Activated CD4-positive, alpha-beta T cell treated with anti-CD3 and anti-CD28 coated beads for 1 hour (primary cell): ENCODE measurements at regions not wholly inside any gene's neighbourhood (a gene's known extent, or its start where the extent isn't known, plus 50 kb on each side); places are given as distances from the start of the nearest gene placed in this dataset.

ENCODE experiments used
- DNase-seq: peaks from one replicate; pipeline ENCODE4 v3.0.0-alpha.2; 2020

DNA sequence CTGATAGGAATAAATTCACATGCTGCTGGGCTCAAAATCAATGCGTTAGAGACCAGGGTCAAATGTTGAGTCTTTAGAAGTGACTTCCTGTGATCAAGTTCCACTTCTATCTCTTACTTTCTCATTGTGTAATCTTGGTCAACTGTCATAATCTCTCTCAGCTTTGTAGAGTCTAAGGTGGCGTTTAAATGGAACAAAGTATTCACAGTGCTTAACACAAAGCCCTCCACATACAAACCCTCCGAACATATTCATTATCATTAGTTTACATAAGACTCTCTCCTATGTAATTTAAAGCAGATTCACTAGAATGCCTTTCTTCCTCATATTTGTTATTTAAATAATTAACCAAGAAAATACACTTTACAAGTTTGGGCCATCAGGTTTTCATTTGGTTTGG lies 1044.1 kb downstream of the EFNB2 start:
- no peak for DNase-seq

DNA sequence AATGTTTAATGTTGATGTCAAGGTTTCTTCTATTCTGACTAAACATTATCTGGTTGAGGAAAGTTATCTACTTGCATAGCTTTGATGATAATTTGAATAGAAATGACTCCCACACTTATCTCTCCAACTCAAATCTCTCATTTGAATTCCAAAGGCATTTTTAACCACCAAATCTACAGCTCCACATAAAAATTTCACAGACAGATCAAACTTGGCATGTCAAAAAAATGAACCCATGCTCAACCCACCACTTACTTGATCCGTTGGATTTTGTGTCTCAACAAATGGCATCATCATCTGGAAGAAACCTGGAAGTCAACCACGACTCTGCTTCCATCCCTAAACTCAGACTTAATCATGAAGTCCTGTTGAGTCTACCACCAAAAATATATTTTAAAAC lies 1050.4 kb downstream of the EFNB2 start:
- DNase-seq = no peak

DNA sequence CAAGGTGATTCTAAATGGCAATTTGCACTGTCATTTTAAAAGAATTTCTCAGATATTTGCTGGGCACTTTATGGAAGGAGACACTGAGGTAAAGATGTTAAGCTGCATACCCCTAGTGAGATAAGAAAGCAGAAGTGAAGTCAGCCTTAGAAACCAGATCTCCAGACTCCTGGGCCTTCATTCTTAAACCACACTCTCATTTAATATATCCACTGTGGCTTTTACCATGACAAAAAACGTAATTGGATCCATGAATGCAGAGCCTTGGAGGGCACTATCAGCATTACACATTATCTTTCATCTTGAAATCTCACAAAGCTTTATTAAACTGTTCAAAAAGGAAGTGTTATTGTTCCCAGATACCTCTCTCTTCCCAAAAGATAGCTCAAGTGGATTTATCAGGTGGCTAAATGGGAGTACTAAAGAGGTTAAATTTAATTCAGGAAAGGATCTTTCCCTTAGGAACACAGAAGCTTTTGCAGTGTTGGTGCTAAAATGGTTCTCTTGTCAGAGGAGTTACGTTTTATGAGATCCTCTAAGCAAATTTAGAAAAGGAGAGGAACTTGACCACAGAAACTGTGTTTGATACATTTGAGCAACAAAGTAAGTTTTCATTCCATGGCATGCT lies 1060.4 kb downstream of the EFNB2 start:
- no peak for DNase-seq

DNA sequence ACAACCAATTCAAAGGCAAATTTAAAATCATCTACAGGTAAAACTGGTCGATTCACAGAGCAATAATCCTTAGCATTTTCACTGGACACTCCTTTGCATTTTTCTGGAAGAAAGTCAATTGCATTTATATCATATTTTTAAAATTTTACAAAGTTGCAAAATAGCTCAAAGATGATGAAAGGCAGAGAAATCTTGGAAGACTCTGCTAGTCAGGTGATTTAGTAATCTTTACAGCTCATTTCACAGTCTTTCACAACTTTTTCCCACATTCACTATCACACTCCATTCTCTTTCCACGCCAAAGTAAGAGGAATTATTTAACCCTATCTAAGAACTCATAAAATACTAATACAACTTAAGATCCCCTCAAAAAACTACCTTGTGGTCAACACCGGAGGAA lies 1063.8 kb downstream of the EFNB2 start:
- DNase-seq = no peak

DNA sequence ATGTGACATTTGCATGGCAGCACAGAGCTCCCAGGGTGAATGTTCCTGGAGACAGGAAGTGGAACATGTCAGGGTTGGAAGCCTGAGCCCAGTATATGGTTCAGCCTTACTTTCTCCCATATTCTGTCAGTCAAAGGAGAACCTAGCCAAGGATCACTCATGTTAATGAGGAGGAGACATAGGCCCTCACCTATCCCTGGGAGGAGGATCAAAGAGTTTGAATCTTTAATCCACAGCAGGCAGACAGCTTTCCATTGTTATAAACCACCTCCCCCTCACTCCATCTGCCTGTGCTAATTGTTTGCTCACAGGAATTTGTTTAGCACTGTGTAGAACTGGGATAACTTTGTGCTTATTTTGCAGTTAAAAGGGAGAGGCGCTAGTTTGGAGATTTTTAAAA lies 1069.1 kb downstream of the EFNB2 start:
- no peak for DNase-seq

DNA sequence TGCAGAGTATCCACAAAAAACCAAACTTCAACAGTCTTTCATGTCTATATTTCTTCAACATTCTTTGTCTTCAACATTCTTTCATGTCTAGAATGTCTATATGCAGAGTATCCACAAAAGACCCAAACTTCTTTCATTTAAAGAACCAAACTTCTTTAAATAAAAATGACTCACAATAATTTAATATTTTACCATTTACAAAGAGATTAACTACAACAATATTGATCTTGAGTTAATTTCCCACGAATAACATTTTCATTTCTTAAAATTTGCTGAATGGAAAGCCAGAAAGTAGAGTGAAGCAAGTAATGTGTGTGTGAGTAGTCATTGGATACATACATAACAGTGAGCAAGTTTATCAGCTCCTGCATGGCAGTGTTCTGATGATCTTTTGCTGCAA lies 1069.7 kb downstream of the EFNB2 start, which contains the start of gene DAOA:
Gene DAOA (plus strand): TSS at position 301 of the 400 bp plus-strand sequence.
- DNase-seq = no peak

DNA sequence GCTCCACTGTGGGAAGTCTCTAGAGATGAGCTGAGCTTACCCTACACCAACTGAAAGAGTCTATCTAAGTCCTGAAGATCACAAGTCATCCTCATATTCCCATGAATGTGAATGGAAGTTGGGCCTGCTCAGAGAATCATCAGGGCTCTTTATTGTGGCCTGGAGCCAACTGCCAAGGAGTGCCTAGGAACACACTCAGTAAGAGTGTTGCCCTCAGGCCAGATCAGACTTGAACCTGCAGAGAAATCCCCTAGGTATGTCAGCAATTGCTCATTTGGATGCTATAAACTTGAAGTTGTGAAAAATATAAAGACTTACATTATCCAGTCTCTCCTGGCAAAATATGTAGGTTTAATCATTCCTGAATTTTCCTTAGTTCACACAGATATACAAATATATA lies 1070.2 kb downstream of the EFNB2 start:
- no peak for DNase-seq

DNA sequence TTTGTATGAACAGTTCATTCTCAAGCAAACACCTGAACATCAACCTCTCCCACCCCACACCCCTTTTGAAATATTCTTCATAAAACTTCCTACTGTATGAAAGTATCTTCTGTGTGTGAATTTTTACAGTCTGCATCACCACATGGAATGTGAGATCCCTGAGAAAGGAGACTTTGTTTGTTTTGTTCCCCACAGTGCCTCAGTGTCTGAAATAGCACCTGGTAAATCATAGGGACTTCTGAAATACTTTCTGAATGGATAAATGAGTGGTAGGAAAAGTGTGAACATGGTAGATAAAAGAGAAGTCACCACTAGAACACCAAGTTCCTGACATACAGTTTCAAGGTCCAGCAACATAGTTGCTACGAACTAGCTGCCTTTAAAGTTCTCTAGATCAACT lies 1071.2 kb downstream of the EFNB2 start:
- no peak for DNase-seq

DNA sequence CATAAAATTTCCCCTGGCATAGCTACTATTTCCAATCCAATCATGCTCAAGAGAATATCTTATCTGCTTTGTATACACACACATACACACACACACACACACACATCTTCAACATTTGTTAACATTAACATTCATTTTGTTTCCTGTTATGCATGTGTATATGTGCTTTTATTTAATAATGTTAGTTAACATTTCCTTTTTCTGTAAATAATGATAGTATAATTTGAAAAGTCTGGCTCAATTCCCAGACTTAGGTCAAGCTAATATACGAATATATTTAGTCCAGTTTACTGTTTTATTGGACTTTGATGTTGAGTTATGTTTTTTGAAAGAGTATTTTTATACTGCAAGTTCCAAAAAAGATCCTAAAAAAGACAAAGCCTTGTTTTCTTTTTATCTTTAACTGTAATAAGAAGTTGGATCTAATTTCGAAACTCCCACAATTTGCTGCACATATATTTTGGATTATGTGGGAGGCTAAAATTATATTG lies 1072.4 kb downstream of the EFNB2 start:
- no peak for DNase-seq

DNA sequence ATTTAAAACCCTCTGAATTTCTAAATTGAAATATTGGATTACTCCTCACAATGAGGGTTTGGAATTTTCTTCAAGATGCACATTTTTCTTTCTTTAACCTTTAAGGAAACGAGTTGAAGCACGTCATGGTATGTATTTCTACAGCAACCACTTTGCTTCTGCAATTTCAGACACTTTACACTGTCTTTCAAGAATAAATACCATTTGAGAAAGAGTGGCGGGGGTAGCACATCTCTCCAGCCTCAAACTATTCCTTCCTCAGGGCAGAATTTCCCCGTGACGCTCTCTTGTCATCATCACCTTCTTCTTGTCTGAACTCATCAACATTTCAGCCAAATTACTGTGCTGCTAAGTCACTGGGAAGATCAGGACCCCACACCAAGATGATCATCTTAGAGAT lies 1073.4 kb downstream of the EFNB2 start:
- no peak for DNase-seq

DNA sequence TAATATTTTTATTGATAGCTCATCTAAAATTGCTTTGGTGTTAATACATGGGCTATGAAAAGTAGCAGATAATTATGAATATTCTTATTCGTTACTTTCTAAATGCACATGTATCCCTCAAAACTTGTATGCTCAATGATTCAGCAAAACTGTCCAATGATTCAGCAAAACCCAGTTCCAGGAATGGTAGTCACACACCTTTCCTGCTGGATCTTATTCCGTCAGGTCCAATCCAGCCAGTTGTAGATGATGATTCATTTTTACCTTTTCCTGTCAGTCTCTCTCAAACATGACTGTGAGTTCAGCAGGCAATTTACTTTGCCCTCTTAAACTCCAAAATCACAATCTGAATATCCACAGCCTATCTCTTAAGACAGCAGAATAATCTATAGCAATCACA lies 1082.6 kb downstream of the EFNB2 start:
- no peak for DNase-seq

DNA sequence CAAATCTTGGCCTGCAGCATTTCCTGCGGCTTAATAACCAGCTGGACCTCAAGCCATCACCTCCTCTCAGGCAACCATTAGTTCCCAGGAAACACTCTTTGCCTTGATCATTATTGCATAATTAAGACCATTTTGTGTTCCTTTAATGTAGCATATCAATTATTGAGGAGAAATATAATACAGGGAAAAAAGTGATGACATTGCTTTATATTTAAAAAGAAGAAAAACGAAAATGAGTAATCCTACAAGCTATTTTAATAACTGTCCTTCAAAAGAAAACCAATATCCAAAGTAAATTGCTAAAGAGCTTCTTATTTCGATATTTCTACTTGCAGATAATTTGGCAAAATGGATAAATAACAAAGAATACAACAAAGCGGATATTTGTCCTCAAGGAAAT lies 1084.7 kb downstream of the EFNB2 start:
- no peak for DNase-seq

DNA sequence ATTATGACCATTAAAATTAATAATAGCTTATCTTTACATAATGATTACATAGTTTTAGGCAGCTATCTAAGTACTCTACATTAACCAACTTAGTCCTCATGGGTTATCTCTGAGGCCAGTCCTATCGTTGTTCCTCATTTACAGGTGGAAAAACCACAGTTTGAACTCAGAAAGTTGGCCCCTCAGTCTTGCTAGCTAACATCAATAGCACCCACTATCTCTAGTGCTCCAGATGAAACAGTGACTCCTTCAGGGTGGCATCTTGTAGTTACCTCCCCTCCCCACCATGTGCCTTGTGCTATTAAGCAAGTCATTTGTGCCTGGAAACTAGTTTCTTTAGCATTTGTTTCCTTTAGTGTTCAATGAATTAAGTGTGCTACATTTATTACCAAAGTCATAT lies 1086.7 kb downstream of the EFNB2 start:
- no peak for DNase-seq

DNA sequence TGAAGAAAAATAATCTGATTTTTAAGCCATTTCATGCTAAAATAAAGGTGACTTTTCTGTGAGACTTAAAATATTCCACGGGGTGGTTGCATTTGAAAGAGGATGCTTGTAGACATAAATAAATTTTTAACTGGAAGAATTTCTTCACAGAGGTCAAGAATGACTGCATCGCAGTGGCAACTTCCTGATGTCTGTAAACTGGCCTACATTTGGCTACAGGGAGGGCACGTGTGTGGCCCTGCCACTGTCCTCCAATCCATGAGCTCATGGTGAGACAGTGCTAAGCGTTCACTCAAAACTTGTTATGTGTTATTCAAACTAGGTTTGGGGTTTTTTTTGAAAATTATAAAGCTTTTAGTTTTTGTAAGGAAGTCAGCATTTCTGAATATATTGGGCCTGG lies 1089.3 kb downstream of the EFNB2 start:
- no peak for DNase-seq

DNA sequence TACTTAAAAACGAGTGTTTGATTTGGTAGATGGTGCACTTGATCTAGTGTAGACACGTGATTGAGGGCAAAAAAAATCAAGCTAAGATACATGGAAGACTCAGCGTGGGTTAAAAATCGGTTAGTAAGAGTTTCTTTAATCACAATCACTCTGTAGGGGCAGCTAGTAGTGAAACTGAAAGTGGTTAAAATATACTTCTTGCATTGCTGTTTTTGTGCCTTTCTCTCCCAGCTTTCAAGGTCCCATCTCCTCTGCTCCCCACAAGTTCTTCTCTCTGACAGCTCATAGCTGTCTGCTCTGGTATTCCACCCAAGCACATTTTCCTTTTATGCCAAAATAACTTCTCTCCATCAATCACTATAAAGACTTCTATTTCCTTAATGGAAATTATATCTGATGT lies 1089.7 kb downstream of the EFNB2 start:
- no peak for DNase-seq

DNA sequence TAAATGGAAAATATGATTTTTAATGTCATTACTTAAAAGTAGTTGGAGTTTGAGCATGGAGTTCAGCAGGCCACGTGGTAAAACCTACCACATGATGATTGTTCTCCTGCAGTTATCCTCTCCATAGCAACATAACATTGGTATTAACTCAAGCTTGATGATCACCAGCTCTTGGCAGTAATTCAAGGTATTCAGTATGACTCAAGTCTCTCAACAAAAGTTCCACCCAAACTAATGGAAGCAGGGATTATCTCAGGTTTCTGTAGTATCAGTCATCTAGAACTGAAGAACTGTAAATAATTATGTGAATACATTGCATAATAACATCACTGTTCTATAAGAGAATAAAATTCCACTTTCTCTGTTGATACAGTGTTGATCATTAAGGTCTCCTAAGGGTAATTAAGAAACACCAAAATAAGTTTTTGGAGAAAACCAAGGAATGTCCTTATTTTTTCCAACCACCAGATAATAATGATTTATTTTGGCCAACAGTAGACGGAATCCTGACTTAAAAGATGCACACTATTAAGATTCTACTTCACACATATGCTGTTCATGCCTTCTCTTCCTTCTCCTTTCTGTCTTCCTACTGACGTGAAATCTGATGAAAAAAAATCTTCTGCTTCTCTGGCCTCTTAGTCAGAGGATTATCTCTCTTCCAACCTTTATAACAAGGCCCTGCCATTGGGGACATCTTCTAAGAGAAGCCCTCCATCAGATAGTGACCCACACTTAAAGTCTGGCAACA lies 1092.3 kb downstream of the EFNB2 start:
- no peak for DNase-seq

DNA sequence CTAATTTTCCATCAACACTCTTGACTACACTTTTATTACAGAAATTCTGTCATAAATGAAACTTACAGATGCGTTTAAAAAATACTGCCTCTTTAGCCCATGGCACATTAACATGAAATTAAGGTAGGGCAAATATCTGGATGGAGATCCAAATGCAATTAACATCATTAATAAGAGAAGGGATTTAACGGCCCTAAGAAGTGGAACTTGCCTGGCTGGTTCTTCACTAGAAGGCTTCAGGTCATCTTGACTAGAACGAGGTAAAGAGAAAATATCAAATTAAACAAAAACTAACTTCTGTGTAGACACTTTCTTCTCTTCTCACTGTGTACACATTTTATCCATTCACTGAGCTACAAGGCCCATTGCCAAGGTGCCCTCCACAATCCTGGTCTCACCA lies 1093.4 kb downstream of the EFNB2 start:
- DNase-seq = no peak

DNA sequence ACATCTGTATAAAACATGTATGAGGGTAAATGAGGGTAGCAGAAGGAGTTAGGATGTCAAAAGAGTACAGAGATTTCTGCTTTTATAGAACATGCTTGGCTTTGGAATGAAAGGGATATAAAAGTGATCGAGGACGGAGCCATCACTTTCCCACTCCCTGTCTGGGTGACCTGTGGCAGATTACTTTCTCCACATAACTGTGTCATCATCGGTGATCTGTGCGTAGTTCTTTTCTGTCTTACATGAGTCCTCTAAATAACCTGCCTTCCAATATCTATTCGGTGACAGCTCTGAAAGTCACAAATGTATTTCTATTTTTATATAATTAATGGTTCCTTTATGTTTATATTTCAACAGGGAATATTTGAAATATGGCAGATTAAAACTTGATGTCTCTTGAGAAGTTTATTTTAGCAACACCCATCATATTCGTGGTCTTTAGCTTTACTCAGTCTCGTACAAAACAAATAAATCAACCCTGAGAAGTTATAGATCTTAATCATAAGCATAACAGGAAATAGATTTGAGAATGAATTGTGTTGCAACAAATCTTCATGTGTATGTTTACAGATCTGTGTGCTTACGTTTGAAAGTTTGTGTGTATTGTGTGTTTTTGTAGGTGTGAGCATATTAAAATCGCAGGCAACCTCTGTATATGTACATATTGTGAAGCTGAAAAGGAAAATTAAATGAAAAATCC lies 1094.3 kb downstream of the EFNB2 start:
- DNase-seq = no peak

DNA sequence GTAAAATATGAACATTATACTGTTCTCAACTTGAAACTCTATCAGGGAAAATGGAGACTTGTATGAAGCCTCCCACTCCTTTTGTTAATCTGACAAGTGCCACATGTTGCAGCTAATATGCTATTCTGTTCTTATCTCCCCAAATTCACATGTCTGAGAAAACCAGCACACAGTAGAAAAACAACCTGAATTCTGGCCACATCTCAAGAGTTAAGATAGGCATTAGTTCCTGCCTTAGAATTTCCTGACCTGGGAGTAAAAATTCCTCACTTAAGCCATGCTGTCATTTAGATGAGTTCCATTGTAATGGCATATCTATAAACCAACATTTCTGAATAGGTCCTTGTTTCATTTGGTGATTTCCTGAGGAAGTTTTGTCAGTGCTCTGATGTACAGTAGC lies 1098.5 kb downstream of the EFNB2 start:
- DNase-seq = no peak

DNA sequence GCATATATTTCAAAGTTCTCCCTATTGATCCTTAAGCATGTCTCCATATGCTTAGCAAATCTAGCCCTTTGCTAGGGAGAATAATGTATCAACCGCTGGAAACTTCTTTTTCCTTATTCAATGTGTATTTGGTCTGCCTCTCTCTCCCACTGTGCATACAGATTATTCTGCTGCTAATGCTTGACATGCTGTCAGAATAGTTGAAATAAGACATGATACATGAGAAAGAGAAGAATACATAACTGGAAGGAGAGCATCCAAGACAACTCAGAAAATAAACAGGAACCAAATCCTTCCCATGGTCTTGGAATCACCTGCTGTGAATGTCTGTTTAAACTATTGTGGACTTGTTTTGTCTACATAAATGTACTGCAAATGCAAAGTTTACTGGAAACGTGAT lies 1103.0 kb downstream of the EFNB2 start:
- no peak for DNase-seq

DNA sequence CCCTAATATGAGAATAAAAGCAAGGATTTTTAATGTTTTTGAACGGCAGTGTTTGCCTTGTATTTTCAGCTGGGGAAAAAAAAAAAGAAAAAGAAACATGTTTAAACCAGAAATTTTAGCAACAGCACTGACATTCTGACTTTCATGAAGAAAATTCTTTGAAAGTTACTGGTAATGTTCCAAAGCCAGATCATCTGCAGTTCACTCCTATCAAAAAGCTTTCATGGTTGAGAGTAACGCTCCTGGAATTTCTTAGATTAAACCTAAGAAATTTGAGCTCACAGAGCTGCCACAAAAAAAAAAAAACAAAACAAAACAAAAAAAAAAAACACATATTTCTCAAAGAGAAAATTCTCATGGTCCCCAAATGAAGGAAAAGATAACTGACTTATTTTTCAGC lies 1106.7 kb downstream of the EFNB2 start:
- no peak for DNase-seq

DNA sequence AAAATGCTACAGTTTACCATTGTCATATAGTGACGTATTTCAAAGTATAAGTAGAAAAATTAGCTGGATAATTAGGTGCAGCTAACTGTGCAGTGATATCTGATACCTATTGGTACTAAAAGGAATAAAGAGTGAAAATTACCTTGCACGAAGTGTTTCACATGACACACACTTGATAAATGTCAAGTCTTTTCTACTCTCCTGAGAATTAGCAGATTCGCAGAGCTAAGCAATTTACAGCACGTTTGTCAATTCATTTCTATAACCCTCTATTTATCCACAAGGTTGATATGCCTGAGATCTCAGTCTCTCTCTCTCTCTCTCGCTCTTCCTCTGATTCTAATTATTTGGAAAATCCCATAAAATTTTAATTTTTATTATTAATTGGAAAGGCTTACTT lies 1109.0 kb downstream of the EFNB2 start:
- DNase-seq = no peak

DNA sequence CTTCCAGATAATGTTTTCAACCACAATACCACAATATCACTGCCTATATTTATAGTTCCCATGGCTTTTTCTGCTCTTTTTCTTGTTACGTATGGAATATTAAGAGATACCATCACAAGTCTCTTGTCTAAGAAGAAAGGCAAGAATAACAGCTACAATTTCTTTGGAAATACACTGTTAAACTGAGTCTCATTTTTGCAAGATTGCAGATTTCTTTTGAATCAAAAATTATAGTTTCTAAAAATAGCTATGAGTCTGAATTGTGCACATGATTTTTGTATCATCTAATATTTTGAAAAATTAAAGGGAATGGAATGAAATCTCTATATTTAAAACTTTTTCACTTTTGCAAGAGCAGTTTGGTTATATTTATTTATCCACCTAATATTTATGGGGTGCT lies 1120.8 kb downstream of the EFNB2 start:
- DNase-seq = no peak

DNA sequence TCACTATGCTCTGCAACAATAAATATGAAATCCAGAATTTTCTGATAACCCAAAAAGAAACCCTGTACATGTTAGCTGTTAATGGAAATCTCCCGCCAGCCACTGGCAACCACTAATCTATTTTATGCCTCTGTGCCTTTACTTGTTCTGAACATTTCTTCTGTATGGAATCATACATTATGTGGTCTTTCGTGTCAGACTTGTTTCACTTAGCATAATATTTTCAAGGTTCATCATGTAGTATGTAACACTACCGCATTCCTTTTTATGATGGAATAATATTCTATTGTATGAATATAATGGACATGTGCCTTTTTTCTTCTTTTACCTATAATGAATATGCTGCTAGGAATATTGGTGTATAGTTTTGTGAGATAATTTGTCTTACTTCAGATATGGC lies 1123.3 kb downstream of the EFNB2 start:
- DNase-seq = no peak
